HG03196 (cell line): ENCODE measurements at regions not wholly inside any gene's neighbourhood (a gene's known extent, or its start where the extent isn't known, plus 50 kb on each side); places are given as distances from the start of the nearest gene placed in this dataset.

Experiments
- ATAC-seq: cut with Tn5 transposase; IDR thresholded peaks from one replicate; pipeline ENCODE4 v1.9.1; 2021; ENCODE audit not compliant: unreplicated experiment

DNA sequence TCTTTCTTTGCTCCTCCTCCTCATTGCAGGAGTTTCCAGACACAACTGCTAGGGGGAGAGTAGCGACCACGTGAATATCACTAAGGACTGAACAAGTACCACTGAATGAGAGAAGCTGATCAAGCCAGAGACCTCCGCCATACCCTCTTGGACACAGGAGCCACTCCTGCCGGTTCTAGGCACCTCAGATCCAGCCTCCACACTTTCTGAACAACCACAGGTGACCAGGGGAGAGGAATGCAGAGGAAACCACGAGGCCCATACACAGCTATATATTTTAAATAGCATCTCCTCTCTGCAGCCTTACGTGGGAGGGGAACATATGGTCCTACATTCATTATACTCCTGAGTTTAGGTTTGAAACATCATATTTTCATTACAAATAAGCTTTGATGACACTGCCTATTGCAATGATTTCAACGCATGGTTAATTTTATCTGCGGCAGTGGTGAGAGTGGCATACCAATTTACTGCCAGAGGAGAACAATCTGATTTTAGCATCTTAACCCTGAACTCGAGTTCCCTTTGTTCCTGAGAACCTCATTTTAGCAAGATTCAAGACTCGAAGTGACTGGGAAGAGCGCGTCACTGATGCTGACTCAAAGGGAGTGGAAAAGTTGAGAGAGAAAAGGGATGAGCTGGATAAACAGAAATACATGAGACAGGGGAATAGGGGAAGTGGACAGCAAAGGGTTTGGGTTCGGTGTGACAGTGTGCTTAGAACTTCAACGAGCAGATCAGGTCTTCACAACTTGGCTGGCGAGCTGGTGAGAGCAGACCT is 231.7 kb upstream of the PPARGC1A start:
- ATAC-seq = no peak

- ATAC-seq = no peak
These were observed 228.1 kb upstream of the PPARGC1A start for GRCh38 chr4:24117975-24118374.

DNA sequence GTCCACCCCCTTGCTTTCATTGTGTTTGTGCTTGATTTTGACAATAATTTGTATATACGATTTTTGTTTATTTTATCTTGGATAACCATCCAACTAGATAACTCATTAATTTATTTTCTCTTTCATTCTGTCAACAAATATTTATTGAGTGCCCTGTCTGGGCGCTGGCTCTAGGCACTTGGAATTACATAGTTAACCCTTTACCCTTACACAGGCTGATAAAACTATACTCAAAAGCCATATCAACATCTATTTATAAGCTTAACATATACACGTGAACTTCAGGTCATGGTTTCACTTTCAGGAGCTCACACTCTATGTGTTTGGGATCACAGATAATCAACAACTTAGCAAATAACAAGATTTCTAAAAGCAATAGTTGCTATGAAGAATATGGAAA is 226.3 kb upstream of the PPARGC1A start:
- no peak for ATAC-seq

DNA sequence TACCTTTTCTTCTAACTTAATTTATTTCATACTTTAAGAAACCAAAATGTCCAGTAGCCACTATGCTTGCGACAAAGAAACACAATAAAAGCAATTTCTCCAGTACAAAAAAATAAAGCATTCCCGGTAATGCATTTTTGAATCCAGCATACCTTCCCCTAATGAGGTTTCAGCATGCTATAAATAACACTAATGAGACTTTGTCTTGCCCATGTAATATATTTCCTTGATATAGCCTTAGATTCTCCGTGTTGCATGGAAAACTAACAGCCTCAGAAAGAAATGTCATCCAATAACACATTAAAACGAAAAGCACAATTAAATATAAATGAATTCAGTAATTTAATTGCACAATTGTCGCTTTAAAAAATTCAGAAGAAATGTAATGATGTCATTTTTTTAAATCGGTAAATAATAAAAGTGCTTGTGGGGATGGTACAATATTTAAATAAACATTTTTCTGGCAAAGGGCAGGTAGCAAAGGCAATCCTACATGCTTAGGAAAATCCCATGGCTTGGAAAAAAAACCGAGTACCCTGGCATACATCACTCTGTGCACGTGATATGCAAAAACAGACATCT is 225.2 kb upstream of the PPARGC1A start:
- ATAC-seq = no peak

GRCh38 chr4:24114444-24114843 is 224.6 kb upstream of the PPARGC1A start:
- no peak for ATAC-seq

DNA sequence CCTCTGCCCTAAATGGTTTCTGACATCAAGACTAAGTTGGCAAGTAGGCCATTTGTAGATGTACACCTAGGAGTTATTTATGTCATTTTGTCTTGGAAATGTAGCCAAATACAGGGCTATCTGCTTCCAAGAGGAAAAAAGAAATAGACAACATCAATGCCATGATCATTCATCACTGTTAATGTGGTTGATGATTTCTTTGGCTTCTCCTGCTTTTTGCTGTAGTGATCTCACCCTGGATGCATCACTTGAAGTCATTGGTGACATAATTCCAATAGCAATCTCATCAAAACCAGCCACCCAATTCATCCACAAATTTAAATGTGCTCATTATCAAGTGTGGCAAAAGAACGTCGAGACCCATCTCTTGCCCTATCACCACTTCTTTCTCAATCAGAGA is 222.6 kb upstream of the PPARGC1A start:
- ATAC-seq = no peak

DNA sequence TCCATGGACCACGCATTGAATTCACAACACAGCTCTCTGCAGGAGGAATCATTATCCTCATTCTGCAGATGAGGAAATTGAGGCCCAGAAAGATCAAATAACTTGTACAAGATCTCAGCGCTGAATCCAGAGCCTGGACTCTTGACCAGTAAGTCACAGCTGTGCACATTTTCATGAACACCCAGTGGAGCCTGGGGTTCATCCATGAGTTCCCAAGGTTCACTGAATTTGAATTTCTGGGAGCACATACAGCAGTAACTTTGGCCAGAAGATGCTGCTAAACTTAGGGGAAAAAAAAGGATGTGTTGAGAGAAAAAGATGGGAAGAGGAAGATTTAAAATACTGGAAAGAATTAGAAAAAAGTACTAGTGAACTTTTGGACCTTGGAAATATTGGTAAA is 218.7 kb upstream of the PPARGC1A start:
- no peak for ATAC-seq

- ATAC-seq = no peak
These were observed 215.6 kb upstream of the PPARGC1A start for GRCh38 chr4:24105327-24106038.

DNA sequence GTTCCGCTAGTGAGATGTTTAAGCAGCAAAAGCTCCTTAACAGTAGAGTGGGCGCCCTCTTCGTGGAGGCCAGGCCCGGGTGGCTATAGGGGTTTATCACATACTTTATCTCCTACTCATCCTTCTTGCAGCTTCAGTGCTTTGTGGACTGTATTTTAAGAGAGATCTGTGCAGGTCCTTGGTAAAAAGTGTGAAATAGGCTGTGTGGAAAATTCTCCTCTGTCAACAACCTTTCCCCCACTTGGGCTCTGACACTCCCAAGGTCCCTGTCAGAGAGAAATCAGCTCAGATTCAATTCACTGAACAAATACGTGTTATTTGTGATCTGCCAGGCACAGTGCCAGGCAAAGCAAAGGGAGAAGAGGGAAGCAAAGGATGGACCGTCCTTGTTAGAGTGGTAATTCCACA is 214.3 kb upstream of the PPARGC1A start:
- ATAC-seq = no peak

GRCh38 chr4:24103434-24104157 is 213.7 kb upstream of the PPARGC1A start:
- ATAC-seq = no peak

GRCh38 chr4:24102621-24103020 is 212.8 kb upstream of the PPARGC1A start:
- no peak for ATAC-seq

GRCh38 chr4:24096603-24097002 is 206.8 kb upstream of the PPARGC1A start:
- ATAC-seq = no peak

- ATAC-seq = no peak
These were observed 204.9 kb upstream of the PPARGC1A start for GRCh38 chr4:24094726-24095125.

- no peak for ATAC-seq
These were observed 203.6 kb upstream of the PPARGC1A start for GRCh38 chr4:24093446-24093845.

DNA sequence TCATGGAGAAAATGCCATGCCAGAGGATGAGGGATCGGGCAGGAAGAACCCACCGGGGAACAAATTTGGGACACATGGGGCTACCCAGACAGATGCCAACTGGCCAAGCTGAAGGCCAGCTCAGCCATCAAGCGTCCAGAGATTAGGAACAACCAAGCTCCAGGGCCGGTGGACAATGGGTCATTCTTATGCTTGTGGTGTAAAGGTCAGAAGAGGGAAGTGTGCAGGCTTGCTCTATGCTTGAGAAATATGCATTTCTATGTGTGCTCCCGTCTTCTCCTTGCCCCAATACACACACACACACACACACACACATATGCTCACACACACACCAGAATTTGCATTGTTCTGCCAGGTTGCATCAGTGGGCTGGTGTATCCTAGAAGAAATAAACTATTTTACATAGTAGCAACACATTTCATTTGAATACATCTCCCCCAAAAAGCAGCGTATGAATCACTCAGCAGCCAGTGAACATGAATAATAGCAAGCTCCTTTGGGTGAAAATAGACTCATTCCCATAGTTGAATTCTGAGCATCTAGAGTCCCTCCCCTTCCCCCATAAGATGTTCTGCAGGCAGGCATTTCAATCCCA is 201.9 kb upstream of the PPARGC1A start:
- ATAC-seq = no peak

GRCh38 chr4:24089851-24090534 is 200.1 kb upstream of the PPARGC1A start:
- ATAC-seq = no peak

DNA sequence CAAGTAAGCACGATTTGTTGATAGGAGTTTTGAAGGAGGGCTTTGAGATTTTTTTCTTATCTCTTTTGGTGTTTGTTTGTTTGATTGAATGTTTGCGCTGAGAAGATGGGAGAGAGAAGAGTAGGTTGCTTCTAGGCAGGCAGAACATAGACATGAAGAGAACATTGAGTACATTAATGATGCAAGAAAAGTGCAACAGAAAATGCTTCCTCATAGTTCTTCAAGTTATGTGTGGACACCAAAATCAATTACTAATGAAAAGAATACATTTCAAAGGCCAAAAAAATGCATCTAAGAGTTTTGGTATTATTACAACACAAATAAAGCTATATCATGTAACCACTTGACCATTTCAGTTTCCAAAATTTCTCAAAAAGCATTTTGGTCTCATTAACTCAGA is 191.0 kb upstream of the PPARGC1A start:
- ATAC-seq = no peak

GRCh38 chr4:24078347-24078962 is 188.6 kb upstream of the PPARGC1A start:
- ATAC-seq = no peak

DNA sequence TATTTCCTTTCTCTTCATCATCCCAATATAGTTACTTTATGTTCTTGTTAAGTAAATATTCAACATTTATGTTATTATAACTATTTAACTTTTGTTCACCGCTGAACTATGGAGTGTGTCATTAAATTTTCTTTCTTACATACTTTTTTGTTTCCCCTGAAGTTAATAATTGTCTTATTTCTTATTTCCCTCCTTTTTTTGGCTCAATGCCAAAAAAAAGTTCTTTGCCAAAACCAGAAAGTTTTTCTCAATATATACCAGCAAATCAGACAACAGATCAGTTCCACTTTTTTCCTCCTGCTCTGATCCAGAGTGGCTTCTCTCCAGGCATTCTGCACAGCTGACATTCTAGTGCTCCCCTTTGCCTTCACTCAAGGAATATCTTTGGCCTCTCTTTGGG is 187.0 kb upstream of the PPARGC1A start:
- ATAC-seq = no peak

GRCh38 chr4:24073948-24074347 is 184.1 kb upstream of the PPARGC1A start:
- no peak for ATAC-seq
